GM23248 (cell line): ENCODE measurements at regions not wholly inside any gene's neighbourhood (a gene's known extent, or its start where the extent isn't known, plus 50 kb on each side); places are given as distances from the start of the nearest gene placed in this dataset.
"Not testable (repeated sequence)": the region's sequence is repeated elsewhere in the genome, so short reads cannot be mapped to it uniquely, and the experiment has no call there.

Experiments
- DNase-seq: peaks from one replicate; pipeline ENCODE4 v3.0.0-alpha.2; 2015
- H2AFZ ChIP-seq: fragments of 200-600 bp; sonication (generic); 2 replicates; pipeline ENCODE4 v1.6.1; 2016; ENCODE audit warnings: antibody characterized with exemption
- H3F3A ChIP-seq: fragments of 200-600 bp; sonication (generic); 2 replicates; pipeline ENCODE4 v1.6.1; 2016; ENCODE audit warnings: mild to moderate bottlenecking, antibody characterized with exemption, mixed run types; ENCODE audit not compliant: insufficient read depth
- H3K27ac ChIP-seq: fragments of 200-600 bp; sonication (generic); 2 replicates; pipeline ENCODE4 v1.5.1; 2016; ENCODE audit warnings: mild to moderate bottlenecking
- H3K27me3 ChIP-seq: fragments of 200-600 bp; sonication (generic); replicated peaks from 2 replicates; pipeline ENCODE4 v1.6.1; 2016; ENCODE audit warnings: mild to moderate bottlenecking; ENCODE audit not compliant: insufficient read depth
- H3K36me3 ChIP-seq: fragments of 200-600 bp; sonication (generic); 2 replicates; pipeline ENCODE4 v1.6.1; 2016; ENCODE audit warnings: low read depth, mild to moderate bottlenecking
- H3K4me1 ChIP-seq: fragments of 200-600 bp; sonication (generic); 2 replicates; pipeline ENCODE4 v1.6.1; 2016; ENCODE audit warnings: mild to moderate bottlenecking; ENCODE audit not compliant: insufficient read depth
- H3K4me2 ChIP-seq: fragments of 200-600 bp; sonication (generic); one replicate; pipeline ENCODE4 v1.6.1; 2016; ENCODE audit warnings: mild to moderate bottlenecking; ENCODE audit not compliant: unreplicated experiment
- H3K4me3 ChIP-seq: fragments of 200-600 bp; sonication (generic); 2 replicates; pipeline ENCODE4 v1.5.1; 2016; ENCODE audit warnings: mild to moderate bottlenecking
- H3K79me2 ChIP-seq: fragments of 200-600 bp; sonication (generic); 2 replicates; pipeline ENCODE4 v1.6.1; 2016; ENCODE audit warnings: mild to moderate bottlenecking; ENCODE audit not compliant: insufficient read depth
- H3K9ac ChIP-seq: fragments of 200-600 bp; sonication (generic); 2 replicates; pipeline ENCODE4 v1.6.1; 2016; ENCODE audit warnings: mild to moderate bottlenecking
- H3K9me2 ChIP-seq: fragments of 200-600 bp; sonication (generic); 2 replicates; pipeline ENCODE4 v1.6.1; 2016; ENCODE audit warnings: mixed run types, mild to moderate bottlenecking, moderate library complexity; ENCODE audit not compliant: insufficient read depth
- H3K9me3 ChIP-seq: fragments of 200-600 bp; sonication (generic); one replicate; pipeline ENCODE4 v1.6.1; 2017; ENCODE audit warnings: low read depth
- H4K20me1 ChIP-seq: fragments of 200-600 bp; sonication (generic); 2 replicates; pipeline ENCODE4 v1.6.0; 2016; ENCODE audit not compliant: insufficient read depth
- EZH2 ChIP-seq: fragments of 200-600 bp; sonication (generic); IDR thresholded peaks from 2 replicates; pipeline ENCODE4 v1.6.1; 2018; ENCODE audit warnings: antibody characterized with exemption, mild to moderate bottlenecking; ENCODE audit not compliant: insufficient read depth, poor library complexity, severe bottlenecking
- EZH2phosphoT487 ChIP-seq: fragments of 200-600 bp; sonication (generic); IDR thresholded peaks from 2 replicates; pipeline ENCODE4 v1.6.1; 2018; ENCODE audit warnings: antibody characterized with exemption, moderate library complexity, mild to moderate bottlenecking, low read depth; ENCODE audit not compliant: insufficient read depth
- WGBS, 2 experiments: methylation state at CpG; one replicate each; pipeline ENCODE4 v1.1.6; 2015 to 2017; ENCODE audit warnings: low lambda C conversion rate in 2 of 2, low coverage in 1 of 2; ENCODE audit errors: missing lambda C conversion rate in 2 of 2; 5-methylcytosine and 5-hydroxymethylcytosine counted together
- in situ Hi-C: fragments of 300-500 bp; cut with MboI; formaldehyde crosslinking; loops from 2 replicates; pipeline ENCODE4 v1.15.0; 2020

DNA sequence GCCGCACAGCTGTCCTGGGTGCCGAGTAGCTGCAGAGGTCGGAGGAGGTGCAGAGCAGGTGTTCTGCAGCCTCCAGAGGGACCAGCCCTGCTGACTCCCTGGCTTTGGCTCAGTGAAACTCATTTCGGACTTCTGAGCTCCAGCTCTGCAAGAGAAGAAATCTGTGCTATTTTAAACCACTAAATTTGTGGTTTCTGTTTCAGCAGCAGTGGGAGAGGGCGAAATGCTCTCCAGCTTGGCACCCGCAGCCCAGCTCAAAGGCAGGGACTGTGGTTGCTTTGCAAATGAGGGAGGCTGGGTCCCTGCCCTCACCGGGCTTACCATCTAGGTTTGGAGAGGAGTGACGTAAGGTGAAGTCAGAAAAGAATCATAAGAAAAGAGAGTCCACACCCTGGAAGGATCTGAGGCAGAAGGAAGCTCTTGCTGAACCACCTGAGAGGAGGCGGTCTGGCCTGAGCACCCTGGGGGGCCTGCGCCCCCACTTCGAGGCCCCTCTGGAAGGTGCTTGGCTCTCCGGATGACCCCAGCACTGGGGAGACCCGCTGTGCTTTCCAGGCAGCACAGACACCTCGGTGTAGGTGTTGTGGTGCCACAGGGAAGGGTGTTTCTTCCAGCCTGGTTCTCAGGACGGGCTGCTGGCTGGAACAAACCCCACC, 112.8 kb upstream of the FAM20C start:
- DNase-seq, in situ Hi-C loops: not testable (repeated sequence)

DNA sequence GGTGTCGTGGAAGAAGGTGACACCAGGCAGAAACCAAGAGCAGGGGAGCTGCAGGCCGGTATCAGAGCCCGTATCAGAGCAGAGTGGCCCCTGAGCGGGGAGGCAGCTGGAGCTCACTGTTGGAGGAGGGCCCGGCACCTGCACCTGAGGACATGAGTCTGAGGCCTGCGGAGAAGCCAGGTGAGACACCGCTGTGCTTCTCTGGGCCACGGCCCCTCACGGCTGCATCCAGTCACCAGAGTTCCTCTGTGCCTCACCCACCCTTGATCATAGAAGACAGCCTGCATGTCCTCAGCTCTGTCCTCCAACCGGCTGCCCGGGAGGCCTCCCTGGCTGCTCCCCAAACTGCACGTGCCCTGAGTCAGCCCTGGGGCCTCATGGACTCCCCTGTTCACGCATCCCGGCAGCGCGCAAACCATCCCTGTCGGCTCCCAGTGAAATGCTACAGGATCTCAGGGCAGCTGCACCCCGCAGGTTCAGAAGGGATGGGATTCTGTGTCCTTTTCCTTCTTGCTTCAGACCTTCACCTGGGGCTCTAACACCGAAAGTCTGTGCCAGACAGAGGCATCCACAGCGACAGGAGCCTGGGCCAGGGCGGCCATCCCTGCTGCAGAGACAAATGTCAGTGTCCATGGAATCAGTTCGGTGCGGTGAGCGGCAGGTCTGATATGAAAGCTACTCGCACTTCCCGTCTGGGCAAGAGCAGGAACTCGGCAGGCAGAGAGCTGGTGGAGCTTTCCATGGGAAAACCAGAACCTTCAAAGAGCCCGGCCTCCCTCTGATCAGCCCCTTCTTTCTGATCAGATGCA, 111.9 kb upstream of the FAM20C start:
- H3K36me3 ChIP-seq = no peaks in the 10 kb centered on the region
- no peaks in the 10 kb centered on the region for H3K9me2 ChIP-seq
- no peaks in the 10 kb centered on the region for H4K20me1 ChIP-seq
- in situ Hi-C loops = no loop called here
- no peaks in the 10 kb centered on the region for H3K79me2 ChIP-seq
- no peak overlapping the region for H3K4me2 ChIP-seq
- no peak overlapping the region for H3K4me3 ChIP-seq
- H3K4me1 ChIP-seq = no peaks in the 10 kb centered on the region
- TF ChIP-seq EZH2phosphoT487 (no peak), EZH2 (no peak)
- H2AFZ ChIP-seq = no peak overlapping the region
- no peak overlapping the region for H3K27ac ChIP-seq
- WGBS, 2 experiments = 92 to 94% methylated on average over 27 to 28 of the region's 28 CpGs
- no peak for DNase-seq
- H3K9me3 ChIP-seq = no peaks in the 10 kb centered on the region
- H3K27me3 ChIP-seq = no peaks in the 10 kb centered on the region
- no peak overlapping the region for H3K9ac ChIP-seq
- H3F3A ChIP-seq = no peaks in the 10 kb centered on the region

More for the DNA sequence above, 112.8 kb upstream of the FAM20C start:
- not testable (repeated sequence) for H3K79me2 ChIP-seq, H3K4me1 ChIP-seq, H3K9ac ChIP-seq, H3K9me2 ChIP-seq, H4K20me1 ChIP-seq, H3K4me2 ChIP-seq, H3K27me3 ChIP-seq, H2AFZ ChIP-seq, H3K36me3 ChIP-seq, H3K27ac ChIP-seq, H3K4me3 ChIP-seq, H3F3A ChIP-seq, H3K9me3 ChIP-seq
- whole genome bisulfite sequencing, 2 experiments = 86 to 87% methylated on average over 8 to 11 of the region's 15 CpGs

DNA sequence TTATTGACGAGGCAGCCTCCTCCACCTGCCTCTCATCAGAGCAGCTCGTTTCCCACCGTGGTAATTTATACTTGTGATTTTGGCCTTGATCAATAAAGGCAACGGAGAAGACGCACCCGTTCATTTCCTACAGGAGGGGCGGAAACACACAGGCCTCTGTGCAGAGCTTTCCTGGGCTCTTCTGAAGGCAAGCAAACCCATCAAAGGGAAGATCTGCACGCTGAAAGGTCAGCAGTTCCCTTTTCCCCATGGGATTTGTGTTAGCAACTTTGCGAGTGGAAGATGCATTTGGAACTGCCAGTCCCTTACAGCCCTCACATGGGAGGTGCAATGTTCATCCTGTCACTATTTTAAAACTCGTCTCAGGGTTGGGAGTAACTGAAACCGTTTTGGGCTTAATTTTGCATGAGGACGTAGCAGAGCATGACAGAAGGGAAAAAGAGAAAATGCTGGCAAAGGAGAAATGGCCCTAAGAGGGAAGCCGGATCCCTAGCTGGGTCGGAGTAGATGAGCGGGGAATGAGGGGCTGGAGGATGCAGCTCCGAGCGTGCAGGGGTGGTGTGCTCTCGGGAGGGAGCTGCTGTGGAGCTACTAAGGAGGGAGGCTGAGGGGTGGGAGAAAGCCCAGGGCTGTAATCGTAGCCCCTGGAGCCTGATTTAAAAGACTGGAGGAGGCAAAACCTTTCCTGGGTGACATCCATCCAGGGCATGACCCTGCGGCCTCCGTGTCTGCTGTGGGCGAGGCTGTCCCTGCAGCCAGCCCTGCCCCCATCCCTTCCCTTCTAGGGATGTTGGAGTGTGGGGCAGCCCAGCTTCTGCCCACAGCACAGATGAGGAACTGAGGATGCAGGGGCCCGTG, 111.1 kb upstream of the FAM20C start:
- Histone ChIP-seq H3K27me3 (no peaks in the 10 kb centered on the region), H3K9me2 (no peaks in the 10 kb centered on the region), H3K4me2 (no peak overlapping the region), H4K20me1 (no peaks in the 10 kb centered on the region), H3K36me3 (no peaks in the 10 kb centered on the region), H2AFZ (no peak overlapping the region), H3K4me3 (no peak overlapping the region), H3K27ac (no peak overlapping the region), H3K4me1 (no peaks in the 10 kb centered on the region), H3K79me2 (no peaks in the 10 kb centered on the region), H3K9ac (no peak overlapping the region), H3F3A (no peaks in the 10 kb centered on the region), H3K9me3 (no peaks in the 10 kb centered on the region)
- WGBS, 2 experiments = 83 to 84% methylated on average over 23 of the region's 23 CpGs
- no peak for DNase-seq
- in situ Hi-C loops = no loop called here
- TF ChIP-seq EZH2phosphoT487 = no peak
- no peak for TF ChIP-seq EZH2

DNA sequence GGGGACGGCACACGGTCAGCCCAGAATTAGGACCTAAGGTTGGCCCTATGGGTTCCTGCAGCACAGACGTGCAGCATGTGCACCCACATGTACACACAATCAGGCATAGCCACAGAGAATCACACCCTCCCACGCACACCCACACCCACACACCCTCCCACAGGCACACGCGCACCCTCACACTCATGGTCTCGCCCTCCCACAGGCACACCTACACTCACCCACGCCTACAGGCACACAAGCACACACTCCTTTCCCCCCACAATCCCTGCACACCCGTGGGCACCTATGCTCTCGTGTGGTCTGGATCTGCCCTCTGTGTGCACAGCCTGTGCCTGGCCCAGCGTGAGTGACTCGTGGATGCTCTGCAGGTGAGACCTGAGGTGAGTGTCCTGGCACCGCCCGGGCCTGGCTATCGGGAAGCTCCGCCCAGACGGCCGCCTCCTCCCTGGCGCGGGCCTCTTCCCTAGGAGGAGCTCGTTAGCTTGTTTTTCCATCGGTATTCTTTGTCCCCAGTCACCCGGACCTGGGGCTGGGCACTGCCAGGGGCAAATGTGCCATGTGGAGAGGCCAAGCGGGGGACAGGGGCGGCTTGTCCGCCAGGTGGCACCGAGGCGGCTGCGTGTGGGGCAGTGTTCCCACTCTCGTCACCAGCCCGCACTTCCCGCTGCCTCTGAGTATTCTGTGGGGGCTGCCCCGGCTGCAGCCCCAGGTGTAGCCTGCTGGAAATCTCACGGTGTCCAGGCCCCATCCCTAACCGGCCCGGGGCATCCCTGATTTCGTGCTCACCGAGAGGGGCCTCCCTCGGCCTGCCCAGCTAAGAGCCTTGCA, 110.2 kb upstream of the FAM20C start:
- Histone ChIP-seq H3K4me2 (no peak overlapping the region), H3K4me3 (no peak overlapping the region), H3K27ac (no peak overlapping the region), H3K9me3 (no peaks in the 10 kb centered on the region), H3K79me2 (no peaks in the 10 kb centered on the region), H3K9me2 (no peaks in the 10 kb centered on the region), H3F3A (no peaks in the 10 kb centered on the region), H3K4me1 (no peaks in the 10 kb centered on the region), H2AFZ (no peak overlapping the region), H3K27me3 (no peaks in the 10 kb centered on the region), H4K20me1 (no peaks in the 10 kb centered on the region), H3K9ac (no peak overlapping the region), H3K36me3 (no peaks in the 10 kb centered on the region)
- 83 to 86% methylated on average over 35 to 39 of the region's 39 CpGs for WGBS, 2 experiments
- DNase-seq = no peak
- in situ Hi-C loops = no loop called here
- TF ChIP-seq EZH2phosphoT487 (no peak), EZH2 (no peak)
